Aorta (tissue), 5 donors: ENCODE measurements at regions not wholly inside any gene's neighbourhood (a gene's known extent, or its start where the extent isn't known, plus 50 kb on each side); places are given as distances from the start of the nearest gene placed in this dataset.
A peak's percentile ranks its signal among the peaks of the same experiment; 100 is the strongest.

Source experiments
- ATAC-seq: fragments of 200-7000 bp; cut with Tn5 transposase; one replicate; pipeline ENCODE4 v1.9.1; 2022; ENCODE audit warnings: moderate library complexity; ENCODE audit not compliant: low FRiP score
- DNase-seq, 2 donors: peaks; one replicate each; pipeline ENCODE4 v3.0.0-alpha.2; 2020
- H3K27ac ChIP-seq, 2 donors: one replicate each; pipeline ENCODE4 v1.5.1; 2013; ENCODE audit warnings: low read length in 2 of 2, mild to moderate bottlenecking in 2 of 2, moderate library complexity in 2 of 2, control low read depth in 1 of 2, inconsistent platforms in 1 of 2, low read depth in 1 of 2
- H3K27me3 ChIP-seq, 2 donors: one replicate each; pipeline ENCODE4 v1.6.1; 2013; ENCODE audit warnings: control low read depth in 1 of 2, low read length in 1 of 2, mild to moderate bottlenecking in 1 of 2, moderate library complexity in 1 of 2; ENCODE audit not compliant: insufficient read depth in 2 of 2, control insufficient read depth in 1 of 2
- H3K36me3 ChIP-seq, 2 donors: one replicate each; pipeline ENCODE4 v1.6.1; 2013; ENCODE audit warnings: control low read depth in 1 of 2, low read length in 1 of 2, mild to moderate bottlenecking in 1 of 2; ENCODE audit not compliant: insufficient read depth in 2 of 2, control insufficient read depth in 1 of 2
- H3K4me1 ChIP-seq, 2 donors: one replicate each; pipeline ENCODE4 v1.6.1; 2013; ENCODE audit warnings: low read length in 2 of 2, control low read depth in 1 of 2, mild to moderate bottlenecking in 1 of 2, moderate library complexity in 1 of 2; ENCODE audit not compliant: insufficient read depth in 2 of 2, control insufficient read depth in 1 of 2
- H3K4me3 ChIP-seq, 2 donors: one replicate each; pipeline ENCODE4 v1.5.1; 2013; ENCODE audit warnings: low read length in 2 of 2, control low read depth in 1 of 2, mild to moderate bottlenecking in 1 of 2
- H3K9me3 ChIP-seq: one replicate; pipeline ENCODE4 v1.6.1; 2013; ENCODE audit warnings: mild to moderate bottlenecking, low read length; ENCODE audit not compliant: control insufficient read depth
- WGBS, 2 donors: extraction: QIAGEN DNeasy Blood & Tissue Kit; methylation state at CpG; one replicate each; pipeline ENCODE4 v1.1.7; 2013; 5-methylcytosine and 5-hydroxymethylcytosine counted together
- intact Hi-C, 2 donors: fragments of 100-400 bp; cut with DNase I; formaldehyde crosslinking; loops; one replicate each; pipeline versions ENCODE4 v1.14.2 to v1.15.0; 2022
- donor health status: healthy with polysubstance abuse.
- donor health status: Bipolar disorder and iron deficiency.
- donor health status: DM: no; HTN: no; CAD: no.
- donor health status: DM: no; HTN: no; CAD: no.
- donor health status: DM: yes; HTN: yes; CAD: no.

DNA sequence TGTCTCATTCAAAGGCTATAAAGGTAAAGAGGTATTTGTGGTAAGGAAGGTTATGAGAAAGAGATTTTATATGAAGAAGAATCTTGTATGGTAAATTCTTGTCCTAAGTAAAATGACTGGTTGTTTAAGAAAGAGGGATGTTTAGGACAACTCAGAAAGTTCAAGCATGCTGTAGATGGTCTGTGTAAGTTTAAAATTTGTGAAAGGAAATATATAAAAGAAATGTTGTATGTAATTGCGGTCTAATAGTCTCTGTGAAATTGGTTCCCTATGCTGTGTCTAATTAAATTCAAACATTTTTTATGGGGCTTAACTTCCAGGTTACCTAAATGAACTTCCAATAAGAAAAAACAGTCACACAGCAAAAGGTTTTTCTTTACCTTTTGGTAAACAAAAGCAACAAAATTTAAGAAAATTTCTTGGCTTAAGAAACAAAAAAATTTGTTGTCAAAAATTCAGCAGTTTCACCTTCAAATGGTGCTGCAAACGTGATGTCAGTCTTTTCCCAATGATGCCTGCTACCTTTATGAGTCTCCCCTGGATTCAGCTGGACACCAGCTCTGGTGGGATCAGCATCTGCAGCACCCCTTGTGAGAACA lies 83.0 kb upstream of the FCN1 start:
- no peak for DNase-seq
- H3K36me3 ChIP-seq: no peaks in the 10 kb centered on the region
- WGBS, 2 donors: 48 to 54% methylated on average over 2 of the region's 2 CpGs
- peaks cover 4% of the 10 kb centered on the region for H3K9me3 ChIP-seq
- ATAC-seq: no peak
- intact Hi-C loops: no loop called here
- H3K27ac ChIP-seq: no peak overlapping the region
- no peak overlapping the region for H3K4me3 ChIP-seq
- H3K27me3 ChIP-seq: no peaks in the 10 kb centered on the region
- no peaks in the 10 kb centered on the region for H3K4me1 ChIP-seq

GRCh38 chr9:135001526-135001925 lies 83.8 kb upstream of the FCN1 start:
- ATAC-seq (no peak), DNase-seq (peak in 1 of 2 donors; percentile 36)
- WGBS, 2 donors: 80 to 89% methylated on average over 2 of the region's 2 CpGs
- no peaks in the 10 kb centered on the region for H3K27me3 ChIP-seq
- H3K36me3 ChIP-seq: no peaks in the 10 kb centered on the region
- intact Hi-C loops: no loop called here
- H3K9me3 ChIP-seq: peaks cover 4% of the 10 kb centered on the region
- no peak overlapping the region for H3K4me3 ChIP-seq
- H3K4me1 ChIP-seq: no peaks in the 10 kb centered on the region
- no peak overlapping the region for H3K27ac ChIP-seq

DNA sequence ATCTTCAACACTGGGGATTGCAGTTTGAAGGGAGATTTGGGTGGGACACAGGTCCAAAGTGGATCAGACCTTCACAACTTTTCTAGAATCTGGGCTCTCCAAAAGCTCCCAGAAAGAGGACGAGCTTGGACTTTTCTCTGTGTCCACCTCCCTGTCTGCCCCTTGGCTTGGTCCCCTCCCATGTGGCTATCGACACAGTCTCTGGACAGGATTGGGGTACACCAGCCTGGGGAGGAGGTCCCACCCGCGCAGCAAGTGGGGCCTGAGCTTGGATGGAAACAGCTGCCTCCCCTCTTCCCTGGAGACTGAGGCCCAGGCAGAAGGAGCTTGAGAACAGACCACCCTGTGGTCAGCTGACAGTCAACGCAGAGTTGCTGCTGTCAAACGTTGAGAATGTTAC lies 84.6 kb upstream of the FCN1 start:
- H3K4me3 ChIP-seq: no peak overlapping the region
- DNase-seq (peak in 1 of 2 donors; percentile 46), ATAC-seq (no peak)
- no peaks in the 10 kb centered on the region for H3K27me3 ChIP-seq
- intact Hi-C loops: no loop called here
- H3K4me1 ChIP-seq: no peaks in the 10 kb centered on the region
- no peak overlapping the region for H3K27ac ChIP-seq
- no peaks in the 10 kb centered on the region for H3K36me3 ChIP-seq
- 53 to 63% methylated on average over 6 of the region's 6 CpGs for WGBS, 2 donors
- H3K9me3 ChIP-seq: peaks cover 4% of the 10 kb centered on the region

DNA sequence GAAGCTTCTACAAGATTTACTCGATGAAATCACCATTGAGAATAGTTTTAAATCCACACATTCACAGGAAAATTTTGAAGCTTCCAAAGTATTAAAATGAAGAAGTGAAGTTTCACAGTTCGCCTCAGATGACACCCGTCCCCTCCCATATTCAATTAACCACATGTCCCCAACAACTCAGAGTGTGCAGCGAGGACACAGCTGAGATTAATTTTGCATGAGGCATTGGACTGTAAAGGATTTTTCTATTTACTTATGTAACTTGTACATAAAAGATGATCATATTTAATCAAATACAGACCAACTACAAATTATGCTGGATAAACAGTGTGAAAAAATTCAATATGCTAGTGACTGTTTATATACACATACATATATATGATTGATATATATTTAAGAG lies 84.7 kb upstream of the OLFM1 start:
- no peaks in the 10 kb centered on the region for H3K27me3 ChIP-seq
- H3K27ac ChIP-seq: no peak overlapping the region
- WGBS, 2 donors: 68 to 70% methylated on average over 4 of the region's 4 CpGs
- intact Hi-C loops: no loop called here
- H3K9me3 ChIP-seq: peaks cover 4% of the 10 kb centered on the region
- ATAC-seq: no peak
- H3K4me1 ChIP-seq: no peaks in the 10 kb centered on the region
- DNase-seq: no peak
- H3K4me3 ChIP-seq: no peak overlapping the region
- H3K36me3 ChIP-seq: no peaks in the 10 kb centered on the region

DNA sequence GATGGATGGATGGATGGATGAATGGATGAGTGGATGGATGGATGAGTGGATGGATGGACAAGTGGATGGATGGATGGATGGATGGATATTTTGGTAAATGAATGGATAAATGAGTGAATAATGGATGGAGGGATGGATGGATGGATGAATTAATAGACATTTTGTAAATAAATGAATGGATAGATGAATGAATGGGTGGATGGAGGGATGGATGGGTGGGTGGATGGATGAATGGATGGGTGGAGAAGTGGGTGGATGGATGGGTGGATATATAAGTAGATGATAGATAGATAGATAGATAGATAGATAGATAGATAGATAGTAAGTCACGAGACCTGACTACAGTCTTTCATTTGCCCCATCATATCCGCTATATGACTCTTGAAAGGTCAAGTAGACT lies 82.7 kb upstream of the OLFM1 start:
- ATAC-seq (no peak), DNase-seq (no peak)
- WGBS, 2 donors: 92 to 97% methylated on average over 2 of the region's 2 CpGs
- no peaks in the 10 kb centered on the region for H3K36me3 ChIP-seq
- no peaks in the 10 kb centered on the region for H3K4me1 ChIP-seq
- intact Hi-C loops: no loop called here
- H3K27ac ChIP-seq: no peak overlapping the region
- H3K4me3 ChIP-seq: no peak overlapping the region
- no peaks in the 10 kb centered on the region for H3K27me3 ChIP-seq
- H3K9me3 ChIP-seq: peaks cover 4% of the 10 kb centered on the region

GRCh38 chr9:135006911-135007570 lies 80.4 kb upstream of the OLFM1 start:
- Histone ChIP-seq H3K9me3 (no peaks in the 10 kb centered on the region), H3K4me1 (no peaks in the 10 kb centered on the region), H3K27ac (no peak overlapping the region), H3K4me3 (no peak overlapping the region), H3K36me3 (no peaks in the 10 kb centered on the region), H3K27me3 (no peaks in the 10 kb centered on the region)
- intact Hi-C loops: no loop called here
- no peak for DNase-seq
- no peak for ATAC-seq
- WGBS, 2 donors: 86 to 91% methylated on average over 19 of the region's 19 CpGs

GRCh38 chr9:135007601-135008000 lies 79.9 kb upstream of the OLFM1 start:
- 74 to 87% methylated on average over 11 of the region's 11 CpGs for WGBS, 2 donors
- Histone ChIP-seq H3K4me1 (no peaks in the 10 kb centered on the region), H3K36me3 (no peaks in the 10 kb centered on the region), H3K27me3 (no peaks in the 10 kb centered on the region), H3K9me3 (no peaks in the 10 kb centered on the region), H3K4me3 (no peak overlapping the region), H3K27ac (no peak overlapping the region)
- no peak for ATAC-seq
- DNase-seq: no peak
- intact Hi-C loops: no loop called here

GRCh38 chr9:135008416-135008815 lies 79.1 kb upstream of the OLFM1 start:
- intact Hi-C loops: no loop called here
- Histone ChIP-seq H3K27me3 (no peaks in the 10 kb centered on the region), H3K4me3 (no peak overlapping the region), H3K4me1 (no peaks in the 10 kb centered on the region), H3K27ac (no peak overlapping the region), H3K9me3 (no peaks in the 10 kb centered on the region), H3K36me3 (no peaks in the 10 kb centered on the region)
- 40 to 51% methylated on average over 8 of the region's 8 CpGs for WGBS, 2 donors
- no peak for DNase-seq
- ATAC-seq: no peak

GRCh38 chr9:135009051-135009560 lies 78.4 kb upstream of the OLFM1 start:
- H3K4me3 ChIP-seq: no peak overlapping the region
- no peaks in the 10 kb centered on the region for H3K27me3 ChIP-seq
- no peaks in the 10 kb centered on the region for H3K9me3 ChIP-seq
- 91 to 95% methylated on average over 10 of the region's 10 CpGs for WGBS, 2 donors
- no peak overlapping the region for H3K27ac ChIP-seq
- DNase-seq: no peak
- ATAC-seq: no peak
- no peaks in the 10 kb centered on the region for H3K4me1 ChIP-seq
- intact Hi-C loops: no loop called here
- H3K36me3 ChIP-seq: no peaks in the 10 kb centered on the region
